ENCODE measurements at regions not wholly inside any gene's neighbourhood (a gene's known extent, or its start where the extent isn't known, plus 50 kb on each side); places are given as distances from the start of the nearest gene placed in this dataset.

- TF ChIP-seq EZH2 (IDR thresholded peaks at IDR 0.05; ENCODE audit: borderline replicate concordance, low read length) (no peak), CTCF (conservative IDR thresholded peaks at IDR 0.05 in 1 of 2, IDR thresholded peaks at IDR 0.05 in 1 of 2; ENCODE audit: extremely low read depth in 1 of 2, insufficient read depth in 1 of 2, low read depth in 1 of 2, low read length in 2 of 2) (no peak)
These were observed 886.5 kb downstream of the CDH8 start for GRCh38 chr16:61149709-61150108.
